SK-N-SH (cell line): ENCODE measurements at regions not wholly inside any gene's neighbourhood (a gene's known extent, or its start where the extent isn't known, plus 50 kb on each side); places are given as distances from the start of the nearest gene placed in this dataset.

ENCODE experiments used
- CTCF ChIA-PET: fragments of 300-600, 350-600 bp; formaldehyde crosslinking; extraction: SDS; loops from one replicate; lab custom pipeline; 2021; lab: Yijun Ruan, JAX
- POLR2A ChIA-PET: fragments of 350-600 bp; sonication (Branson Sonifier 250); formaldehyde crosslinking; extraction: SDS; loops from one replicate; lab custom pipeline; 2020; ENCODE audit warnings: antibody characterized with exemption, inconsistent platforms; lab: Yijun Ruan, JAX
- DNase-seq: peaks from one replicate; pipeline ENCODE4 v3.0.0; 2012
- H2AFZ ChIP-seq: fragments of 200-600 bp; sonication (generic); 2 replicates; pipeline ENCODE4 v1.8.1; 2016; ENCODE audit warnings: antibody characterized with exemption, mild to moderate bottlenecking, low read depth
- H3F3A ChIP-seq: fragments of 200-600 bp; sonication (generic); replicated peaks from 2 replicates; pipeline ENCODE3; 2016; ENCODE audit warnings: antibody characterized with exemption, mild to moderate bottlenecking; ENCODE audit not compliant: insufficient read depth
- H3K27ac ChIP-seq, 2 experiments: fragments of 200-500 bp in 1 of 2; fragments of 200-600 bp in 1 of 2; sonication (Bioruptor generic) in 1 of 2; sonication (generic), shearing (Covaris generic) in 1 of 2; 2 replicates each; pipeline versions ENCODE4 v1.5.1 to v1.6.1; 2014 to 2016; ENCODE audit warnings: low read depth in 2 of 2, inconsistent platforms in 1 of 2, low read length in 1 of 2, mild to moderate bottlenecking in 1 of 2, mixed read lengths in 1 of 2
- H3K27me3 ChIP-seq: fragments of 200-600 bp; sonication (generic), shearing (Covaris generic); 2 replicates; pipeline ENCODE4 v1.6.1; 2016; ENCODE audit warnings: mixed run types; ENCODE audit not compliant: insufficient read depth
- H3K36me3 ChIP-seq, 2 experiments: fragments of 200-500 bp in 1 of 2; fragments of 200-600 bp in 1 of 2; sonication (Bioruptor generic) in 1 of 2; sonication (generic) in 1 of 2; replicated peaks in 1 of 2; 2 replicates each; pipeline versions ENCODE3 to v1.5.1; 2014 to 2016; ENCODE audit warnings: low read length in 1 of 2, mild to moderate bottlenecking in 1 of 2; ENCODE audit not compliant: insufficient read depth in 2 of 2, control insufficient read depth in 1 of 2
- H3K4me1 ChIP-seq, 2 experiments: fragments of 200-500 bp in 1 of 2; fragments of 200-600 bp in 1 of 2; sonication (Bioruptor generic) in 1 of 2; sonication (generic), shearing (Covaris generic) in 1 of 2; 2 replicates each; pipeline versions ENCODE4 v1.5.1 to v1.6.1; 2014 to 2016; ENCODE audit warnings: low read depth in 1 of 2, low read length in 1 of 2, mixed run types in 1 of 2; ENCODE audit not compliant: insufficient read depth in 2 of 2, control insufficient read depth in 1 of 2
- H3K4me2 ChIP-seq: fragments of 200-600 bp; sonication (generic), shearing (Covaris generic); 2 replicates; pipeline ENCODE4 v1.6.1; 2017; ENCODE audit warnings: mixed run types
- H3K4me3 ChIP-seq, 2 experiments: fragments of 200-500 bp in 1 of 2; fragments of 200-600 bp in 1 of 2; sonication (Bioruptor generic) in 1 of 2; sonication (generic), shearing (Covaris generic) in 1 of 2; 2 replicates each; pipeline versions ENCODE4 v1.5.1 to v1.8.1; 2014 to 2016; ENCODE audit warnings: low read depth in 2 of 2, inconsistent platforms in 1 of 2, low read length in 1 of 2, mild to moderate bottlenecking in 1 of 2, mixed read lengths in 1 of 2, moderate library complexity in 1 of 2
- H3K79me2 ChIP-seq: fragments of 200-600 bp; sonication (generic); 2 replicates; pipeline ENCODE4 v1.8.1; 2017; ENCODE audit warnings: mild to moderate bottlenecking; ENCODE audit not compliant: insufficient read depth
- H3K9ac ChIP-seq: fragments of 200-600 bp; sonication (generic); 2 replicates; pipeline ENCODE4 v1.6.1; 2017; ENCODE audit warnings: mixed run types
- H3K9me2 ChIP-seq: fragments of 200-600 bp; sonication (generic); 2 replicates; pipeline ENCODE4 v1.6.1; 2017; ENCODE audit warnings: mixed run types
- H3K9me3 ChIP-seq: fragments of 200-600 bp; sonication (generic); 2 replicates; pipeline ENCODE4 v1.6.1; 2017; ENCODE audit warnings: mixed run types, mild to moderate bottlenecking, moderate library complexity
- H4K20me1 ChIP-seq: fragments of 200-600 bp; sonication (generic); 2 replicates; pipeline ENCODE4 v1.6.1; 2017; ENCODE audit warnings: mild to moderate bottlenecking, mixed run types; ENCODE audit not compliant: insufficient read depth
- CTCF ChIP-seq: fragments of 200-600 bp; sonication (generic); IDR thresholded peaks from 2 replicates; pipeline ENCODE4 v1.6.1; 2017; ENCODE audit warnings: antibody characterized with exemption, mild to moderate bottlenecking, moderate library complexity
- ELF1 ChIP-seq: IDR thresholded peaks from 2 replicates; pipeline ENCODE4 v1.4.0; 2012
- EZH2phosphoT487 ChIP-seq: fragments of 200-600 bp; sonication (generic); IDR thresholded peaks from 2 replicates; pipeline ENCODE4 v1.6.1; 2017; ENCODE audit warnings: low read depth, mixed run types, mild to moderate bottlenecking, antibody characterized with exemption, moderate library complexity, borderline replicate concordance
- FOSL2 ChIP-seq: IDR thresholded peaks from 2 replicates; pipeline ENCODE4 v1.4.0; 2012; ENCODE audit warnings: low read depth, mild to moderate bottlenecking, moderate library complexity, borderline replicate concordance
- FOXJ3 ChIP-seq: sonication (generic); formaldehyde crosslinking; IDR thresholded peaks from 2 replicates; pipeline ENCODE4 v1.5.1; 2020; ENCODE audit warnings: mild to moderate bottlenecking, missing genetic modification reagents
- GATA2 ChIP-seq: sonication (generic); formaldehyde crosslinking; IDR thresholded peaks from 2 replicates; pipeline ENCODE4 v1.5.0; 2020; ENCODE audit warnings: mild to moderate bottlenecking, missing genetic modification reagents
- MEF2A ChIP-seq: IDR thresholded peaks from 2 replicates; pipeline ENCODE4 v1.4.0; 2012; ENCODE audit warnings: low read depth, borderline replicate concordance
- PBX3 ChIP-seq: IDR thresholded peaks from 2 replicates; pipeline ENCODE4; 2012
- POLR2AphosphoS5 ChIP-seq: IDR thresholded peaks from 2 replicates; pipeline ENCODE4 v1.6.1; 2012; ENCODE audit warnings: low read depth, low read length
- RCOR1 ChIP-seq: fragments of 150-350 bp; IDR thresholded peaks from 2 replicates; pipeline ENCODE4 v1.6.1; 2017; ENCODE audit warnings: antibody characterized with exemption, low read length
- REST ChIP-seq: IDR thresholded peaks from 2 replicates; pipeline ENCODE4 v1.6.1; 2012; ENCODE audit warnings: mild to moderate bottlenecking, low read depth, low read length, moderate library complexity
- RXRA ChIP-seq: IDR thresholded peaks from 2 replicates; pipeline ENCODE4 v1.4.0; 2012; ENCODE audit warnings: low read depth, mild to moderate bottlenecking, borderline replicate concordance
- TCF12 ChIP-seq: IDR thresholded peaks from 2 replicates; pipeline ENCODE4 v1.4.0; 2012
- TEAD4 ChIP-seq: IDR thresholded peaks from 2 replicates; pipeline ENCODE4 v1.4.0; 2012; ENCODE audit warnings: mild to moderate bottlenecking, borderline replicate concordance; ENCODE audit not compliant: insufficient read depth
- USF2 ChIP-seq: fragments of 150-350 bp; IDR thresholded peaks from 2 replicates; pipeline ENCODE4 v1.6.1; 2017; ENCODE audit warnings: antibody characterized with exemption, low read length, low read depth, borderline replicate concordance
- YY1 ChIP-seq: IDR thresholded peaks from 2 replicates; pipeline ENCODE4 v1.4.0; 2012; ENCODE audit warnings: low read depth, mild to moderate bottlenecking
- WGBS: methylation state at CpG from one replicate; pipeline ENCODE4 v1.1.6; 2017; ENCODE audit warnings: low lambda C conversion rate; 5-methylcytosine and 5-hydroxymethylcytosine counted together

GRCh38 chr6:150735341-150735851 lies 130.1 kb upstream of the MTHFD1L start (continued):
- TF ChIP-seq USF2 (no peak), FOXJ3 (CRISPR knock-in tag) (no peak), YY1 (no peak), TEAD4 (no peak)

GRCh38 chr6:150738092-150738629 lies 127.3 kb upstream of the MTHFD1L start:
- ChIA-PET CTCF (no interaction called here), POLR2A (no interaction called here)
- Histone ChIP-seq H3F3A (no peaks in the 10 kb centered on the region), H2AFZ (no peak overlapping the region), H3K4me2 (no peak overlapping the region), H3K36me3 (no peaks in the 10 kb centered on the region), H4K20me1 (no peaks in the 10 kb centered on the region), H3K9ac (no peak overlapping the region), H3K4me3 (no peak overlapping the region), H3K9me3 (no peaks in the 10 kb centered on the region), H3K27ac (no peak overlapping the region), H3K27me3 (peaks cover 24% of the 10 kb centered on the region; the same call in 1 of the 2 replicates), H3K4me1 (no peaks in the 10 kb centered on the region), H3K9me2 (no peaks in the 10 kb centered on the region), H3K79me2 (no peaks in the 10 kb centered on the region)
- no peak for DNase-seq
- WGBS, result 15% methylated on average over 6 of the region's 6 CpGs
- no peak for TF ChIP-seq ELF1
- TF ChIP-seq RXRA, result no peak
- TF ChIP-seq POLR2AphosphoS5, result no peak
- no peak for TF ChIP-seq GATA2 (CRISPR knock-in tag)
- no peak for TF ChIP-seq USF2
- no peak for TF ChIP-seq CTCF
- no peak for TF ChIP-seq MEF2A
- TF ChIP-seq RCOR1, result no peak
- TF ChIP-seq TCF12, result no peak
- no peak for TF ChIP-seq FOSL2
- TF ChIP-seq EZH2phosphoT487, result no peak
- no peak for TF ChIP-seq REST
- TF ChIP-seq PBX3, result no peak
